NT2/D1 (cell line): ENCODE measurements at regions not wholly inside any gene's neighbourhood (a gene's known extent, or its start where the extent isn't known, plus 50 kb on each side); places are given as distances from the start of the nearest gene placed in this dataset.

Experiments
- SUZ12 ChIP-seq: IDR thresholded peaks from 2 replicates; pipeline ENCODE4 v1.6.1; 2011; ENCODE audit not compliant: insufficient read length, insufficient read depth; ENCODE audit errors: extremely low read depth
- YY1 ChIP-seq: IDR thresholded peaks from 2 replicates; pipeline ENCODE4 v1.6.1; 2011; ENCODE audit not compliant: insufficient read length, insufficient read depth
- ZNF274 ChIP-seq: IDR thresholded peaks from 2 replicates; pipeline ENCODE4 v1.6.1; 2011; ENCODE audit warnings: mild to moderate bottlenecking, low read depth, low read length

- TF ChIP-seq YY1 (no peak), SUZ12 (no peak), ZNF274 (no peak)
Observed at GRCh38 chr6:155782739-155783459, 327.3 kb upstream of the NOX3 start.
